ENCODE measurements at regions not wholly inside any gene's neighbourhood (a gene's known extent, or its start where the extent isn't known, plus 50 kb on each side); places are given as distances from the start of the nearest gene placed in this dataset.

GRCh38 chr2:12577091-12577490 is 139.6 kb upstream of the TRIB2 start:
- H4K20me1 ChIP-seq (ENCODE audit: insufficient read depth) = no peaks in the 10 kb centered on the region
- H3F3A ChIP-seq (ENCODE audit: insufficient read depth, low read depth) = 0 out of 2 replicates have a peak, but pooled peaks cover 6% of the 10 kb centered on the region
- H3K79me2 ChIP-seq (ENCODE audit: low read depth) = peaks cover 19% of the 10 kb centered on the region
- no peaks in the 10 kb centered on the region for H3K9me2 ChIP-seq (ENCODE audit: insufficient read depth)
- H3K36me3 ChIP-seq (ENCODE audit: low read depth) = peaks cover 28% of the 10 kb centered on the region
- no peaks in the 10 kb centered on the region for H3K27me3 ChIP-seq (ENCODE audit: insufficient read depth, low read depth)
- TF ChIP-seq CTCF (conservative IDR thresholded peaks at IDR 0.05) (no peak), EZH2 (IDR thresholded peaks at IDR 0.05; ENCODE audit: low read depth) (no peak)
- no TSS peak for BruUV-seq (replicated peaks)
- H3K4me2 ChIP-seq = no peak overlapping the region
- H3K4me3 ChIP-seq = no peak overlapping the region
- CTCF ChIA-PET = no interaction called here
- no peaks in the 10 kb centered on the region for H3K9me3 ChIP-seq (ENCODE audit: insufficient read depth, low read depth)
- no peak overlapping the region for H3K27ac ChIP-seq
- H3K4me1 ChIP-seq (replicated peaks; ENCODE audit: insufficient read depth) = 0 out of 2 replicates have a peak, but pooled peaks cover 9% of the 10 kb centered on the region
- no peak overlapping the region for H2AFZ ChIP-seq
- POLR2A ChIA-PET (ENCODE audit: unreplicated experiment) = no interaction called here
- intact Hi-C loops (cut with micrococcal nuclease; ENCODE audit: unreplicated experiment) = no loop called here
- DNase-seq = no peak

GRCh38 chr2:12577567-12578253 is 139.0 kb upstream of the TRIB2 start:
- BruUV-seq (replicated peaks) = no TSS peak
- Histone ChIP-seq H3K4me3 (no peak overlapping the region), H3K27me3 (ENCODE audit: insufficient read depth, low read depth) (no peaks in the 10 kb centered on the region), H3K9me2 (ENCODE audit: insufficient read depth) (no peaks in the 10 kb centered on the region), H2AFZ (no peak overlapping the region), H3K27ac (no peak overlapping the region), H3K79me2 (ENCODE audit: low read depth) (peaks cover 13% of the 10 kb centered on the region), H4K20me1 (ENCODE audit: insufficient read depth) (no peaks in the 10 kb centered on the region), H3K36me3 (ENCODE audit: low read depth) (peaks cover 28% of the 10 kb centered on the region), H3K4me1 (replicated peaks; ENCODE audit: insufficient read depth) (0 out of 2 replicates have a peak, but pooled peaks cover 5% of the 10 kb centered on the region), H3K9me3 (ENCODE audit: insufficient read depth, low read depth) (no peaks in the 10 kb centered on the region), H3K4me2 (no peak overlapping the region), H3F3A (ENCODE audit: insufficient read depth, low read depth) (0 out of 2 replicates have a peak, but pooled peaks cover 6% of the 10 kb centered on the region)
- POLR2A ChIA-PET (ENCODE audit: unreplicated experiment) = no interaction called here
- DNase-seq = no peak
- intact Hi-C loops (cut with micrococcal nuclease; ENCODE audit: unreplicated experiment) = no loop called here
- TF ChIP-seq EZH2 (IDR thresholded peaks at IDR 0.05; ENCODE audit: low read depth) (no peak), CTCF (conservative IDR thresholded peaks at IDR 0.05) (no peak)
- CTCF ChIA-PET = no interaction called here

DNA sequence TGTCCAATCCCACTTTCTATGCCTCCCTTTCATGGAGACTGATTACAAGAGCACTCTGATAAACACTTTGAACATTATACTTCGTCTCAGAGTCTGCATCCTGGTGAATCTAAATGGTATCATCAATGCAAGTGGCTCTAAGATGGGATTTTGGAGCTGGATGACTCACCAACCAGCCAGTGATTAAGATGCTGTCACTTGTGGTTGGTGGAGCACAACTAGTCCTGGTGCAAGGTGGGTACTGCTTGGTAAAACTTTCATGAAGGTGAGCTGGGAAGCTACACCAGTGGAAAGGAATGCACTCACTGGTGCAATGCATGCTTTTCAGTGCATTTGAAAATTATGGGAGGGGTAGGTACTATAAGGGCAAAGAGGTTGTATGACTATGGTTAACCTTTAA is 137.7 kb upstream of the TRIB2 start:
- no peaks in the 10 kb centered on the region for H3K9me3 ChIP-seq (ENCODE audit: insufficient read depth, low read depth)
- 0 out of 2 replicates have a peak, but pooled peaks cover 5% of the 10 kb centered on the region for H3K79me2 ChIP-seq (ENCODE audit: low read depth)
- no peak for TF ChIP-seq EZH2 (IDR thresholded peaks at IDR 0.05; ENCODE audit: low read depth)
- no peak for TF ChIP-seq CTCF (conservative IDR thresholded peaks at IDR 0.05)
- H3K9me2 ChIP-seq (ENCODE audit: insufficient read depth) = no peaks in the 10 kb centered on the region; the same call in 1 of the 2 replicates
- no peak for DNase-seq
- H2AFZ ChIP-seq = no peak overlapping the region
- 0 out of 2 replicates have a peak, but pooled peaks cover 5% of the 10 kb centered on the region for H3K4me1 ChIP-seq (replicated peaks; ENCODE audit: insufficient read depth)
- no TSS peak for BruUV-seq (replicated peaks)
- H3K27ac ChIP-seq = no peak overlapping the region
- ChIA-PET CTCF (no interaction called here), POLR2A (ENCODE audit: unreplicated experiment) (no interaction called here)
- no peaks in the 10 kb centered on the region for H3K27me3 ChIP-seq (ENCODE audit: insufficient read depth, low read depth)
- 0 out of 2 replicates have a peak, but pooled peaks cover 6% of the 10 kb centered on the region for H3F3A ChIP-seq (ENCODE audit: insufficient read depth, low read depth)
- H3K4me2 ChIP-seq = no peak overlapping the region
- H3K4me3 ChIP-seq = no peak overlapping the region
- H3K36me3 ChIP-seq (ENCODE audit: low read depth) = peaks cover 27% of the 10 kb centered on the region
- no peaks in the 10 kb centered on the region for H4K20me1 ChIP-seq (ENCODE audit: insufficient read depth)
- intact Hi-C loops (cut with micrococcal nuclease; ENCODE audit: unreplicated experiment) = no loop called here
